PFSK-1 (cell line): ENCODE measurements at regions not wholly inside any gene's neighbourhood (a gene's known extent, or its start where the extent isn't known, plus 50 kb on each side); places are given as distances from the start of the nearest gene placed in this dataset.

Experiments
- FOXP2 ChIP-seq: optimal IDR thresholded peaks from 2 replicates; pipeline ENCODE3; 2011; ENCODE audit warnings: borderline replicate concordance, control low read depth, inconsistent platforms; ENCODE audit not compliant: insufficient read depth; ENCODE audit errors: extremely low read length, extremely low read depth
- POLR2AphosphoS5 ChIP-seq: IDR thresholded peaks from 2 replicates; pipeline ENCODE4 v1.6.1; 2012; ENCODE audit warnings: low read depth, mild to moderate bottlenecking, control low read depth, low read length, moderate library complexity
- SIN3A ChIP-seq: IDR thresholded peaks from 2 replicates; pipeline ENCODE4 v1.6.1; 2012; ENCODE audit warnings: mild to moderate bottlenecking, low read length, moderate library complexity, borderline replicate concordance; ENCODE audit not compliant: insufficient read depth
- TAF1 ChIP-seq: IDR thresholded peaks from 2 replicates; pipeline ENCODE4 v1.6.1; 2012; ENCODE audit warnings: low read length, control low read depth, borderline replicate concordance; ENCODE audit not compliant: insufficient read depth
- TF ChIP-seq, protein P1 (sequence below), 2 experiments: IDR thresholded peaks; 2 replicates each; pipeline versions ENCODE4 v1.6.1 to v1.8.0; 2011 to 2012; ENCODE audit warnings: low read depth in 2 of 2, low read length in 2 of 2, control low read depth in 1 of 2, inconsistent platforms in 1 of 2, mild to moderate bottlenecking in 1 of 2, moderate library complexity in 1 of 2; ENCODE audit not compliant: insufficient read depth in 1 of 2

DNA sequence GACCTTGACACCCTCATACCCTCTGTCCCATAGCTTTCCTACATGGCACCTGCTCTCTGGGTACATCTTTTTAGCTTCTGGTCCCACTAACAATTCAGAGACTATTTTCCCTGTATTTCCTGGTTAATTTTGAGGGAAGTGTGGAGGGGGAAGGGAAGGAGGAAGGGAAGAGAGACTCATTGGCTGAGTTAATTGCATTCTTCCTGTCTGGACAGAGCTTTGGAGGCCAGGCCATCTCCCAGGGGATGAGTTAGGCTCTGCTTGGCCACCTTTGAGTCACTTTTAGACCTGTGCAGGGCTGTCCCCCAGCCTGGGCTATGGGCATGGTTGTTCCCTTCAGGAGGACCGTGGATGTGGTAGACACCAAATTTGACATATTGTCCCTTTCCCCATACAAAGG lies 167.9 kb upstream of the PGRMC2 start:
- TF ChIP-seq POLR2AphosphoS5 (no peak), FOXP2 (no peak), TAF1 (0 out of 2 replicates have a peak, but pooled peaks have one; percentile 7), SIN3A (no peak)
- TF ChIP-seq, protein P1, sequence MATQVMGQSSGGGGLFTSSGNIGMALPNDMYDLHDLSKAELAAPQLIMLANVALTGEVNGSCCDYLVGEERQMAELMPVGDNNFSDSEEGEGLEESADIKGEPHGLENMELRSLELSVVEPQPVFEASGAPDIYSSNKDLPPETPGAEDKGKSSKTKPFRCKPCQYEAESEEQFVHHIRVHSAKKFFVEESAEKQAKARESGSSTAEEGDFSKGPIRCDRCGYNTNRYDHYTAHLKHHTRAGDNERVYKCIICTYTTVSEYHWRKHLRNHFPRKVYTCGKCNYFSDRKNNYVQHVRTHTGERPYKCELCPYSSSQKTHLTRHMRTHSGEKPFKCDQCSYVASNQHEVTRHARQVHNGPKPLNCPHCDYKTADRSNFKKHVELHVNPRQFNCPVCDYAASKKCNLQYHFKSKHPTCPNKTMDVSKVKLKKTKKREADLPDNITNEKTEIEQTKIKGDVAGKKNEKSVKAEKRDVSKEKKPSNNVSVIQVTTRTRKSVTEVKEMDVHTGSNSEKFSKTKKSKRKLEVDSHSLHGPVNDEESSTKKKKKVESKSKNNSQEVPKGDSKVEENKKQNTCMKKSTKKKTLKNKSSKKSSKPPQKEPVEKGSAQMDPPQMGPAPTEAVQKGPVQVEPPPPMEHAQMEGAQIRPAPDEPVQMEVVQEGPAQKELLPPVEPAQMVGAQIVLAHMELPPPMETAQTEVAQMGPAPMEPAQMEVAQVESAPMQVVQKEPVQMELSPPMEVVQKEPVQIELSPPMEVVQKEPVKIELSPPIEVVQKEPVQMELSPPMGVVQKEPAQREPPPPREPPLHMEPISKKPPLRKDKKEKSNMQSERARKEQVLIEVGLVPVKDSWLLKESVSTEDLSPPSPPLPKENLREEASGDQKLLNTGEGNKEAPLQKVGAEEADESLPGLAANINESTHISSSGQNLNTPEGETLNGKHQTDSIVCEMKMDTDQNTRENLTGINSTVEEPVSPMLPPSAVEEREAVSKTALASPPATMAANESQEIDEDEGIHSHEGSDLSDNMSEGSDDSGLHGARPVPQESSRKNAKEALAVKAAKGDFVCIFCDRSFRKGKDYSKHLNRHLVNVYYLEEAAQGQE (IDR thresholded peaks at IDR 0.05; ENCODE audit: insufficient read depth in 1 of 2, low read depth in 2 of 2, low read length in 2 of 2) = peak in 1 of 2 experiments; percentile 69; a peak in 2 of 4 replicates

DNA sequence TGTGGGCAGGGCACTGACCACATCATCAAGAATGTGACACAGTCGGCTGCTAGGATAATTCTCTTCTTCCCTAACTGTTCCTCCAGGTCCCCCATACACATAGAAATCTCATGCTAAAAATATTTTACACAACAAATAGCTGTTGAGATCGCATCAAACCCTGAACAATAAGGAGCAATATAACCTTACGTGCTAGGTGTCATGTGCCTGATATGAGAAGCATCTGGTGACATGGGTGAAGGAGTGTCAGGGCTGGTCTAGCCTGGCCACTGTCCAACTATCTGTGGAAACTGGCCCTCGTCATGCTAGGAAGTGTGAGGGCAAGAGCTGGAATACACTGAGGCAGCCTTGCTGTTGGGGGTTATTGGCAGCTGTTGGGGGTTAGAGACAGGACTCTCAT lies 167.3 kb upstream of the PGRMC2 start:
- TF ChIP-seq SIN3A = no peak
- TF ChIP-seq POLR2AphosphoS5 = no peak
- TF ChIP-seq, protein P1 (IDR thresholded peaks at IDR 0.05; ENCODE audit: insufficient read depth in 1 of 2, low read depth in 2 of 2, low read length in 2 of 2) = no peak
- TF ChIP-seq TAF1 = no peak
- TF ChIP-seq FOXP2 = no peak

DNA sequence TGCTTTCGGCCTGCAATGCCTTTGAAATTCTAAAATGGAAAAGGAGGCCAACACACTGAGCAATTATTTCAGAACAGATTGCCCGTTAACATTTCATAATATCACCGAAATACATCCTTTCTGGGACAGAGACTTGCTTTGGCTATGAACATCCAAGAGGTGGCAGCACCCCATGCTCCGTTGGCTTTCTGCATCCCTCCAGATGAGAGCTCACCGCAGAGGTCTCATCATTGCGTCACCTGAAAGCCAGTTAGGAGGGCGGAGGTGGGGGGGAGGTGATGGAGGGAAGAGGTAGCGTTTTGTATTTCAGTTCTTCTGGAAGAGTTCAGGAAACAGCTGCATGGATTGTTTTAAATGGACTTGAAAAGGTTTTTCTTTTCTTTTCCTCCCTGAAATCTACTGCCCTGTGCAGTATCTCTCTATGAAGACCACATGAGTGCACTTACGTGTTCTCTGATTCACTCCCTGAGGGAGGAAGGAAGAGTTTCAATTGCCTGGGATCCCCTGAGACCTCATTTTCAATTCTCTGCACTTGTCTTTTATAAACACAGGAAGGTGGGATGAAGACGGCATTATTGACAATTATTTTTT lies 166.8 kb upstream of the PGRMC2 start:
- TF ChIP-seq SIN3A (no peak), FOXP2 (peak; percentile 10)

DNA sequence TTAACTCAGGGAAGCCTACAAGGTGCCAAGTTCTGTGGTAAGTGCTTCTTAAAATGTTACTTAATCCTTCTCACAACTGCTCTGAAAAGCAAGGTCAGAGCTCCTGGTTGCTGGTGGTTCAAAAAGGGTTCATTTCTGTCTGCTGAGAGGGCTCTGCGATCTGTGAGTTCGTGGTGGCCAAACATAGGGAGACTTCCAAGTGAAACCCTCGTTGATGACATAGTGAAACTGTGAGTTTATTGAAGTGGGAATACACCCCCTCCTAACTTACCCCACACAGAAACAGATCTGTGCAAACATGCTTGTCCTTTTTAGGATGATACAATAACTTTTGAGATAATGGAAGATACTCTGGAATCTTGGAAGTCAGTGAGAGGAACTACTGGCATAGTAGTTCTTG lies 164.8 kb upstream of the PGRMC2 start:
- no peak for TF ChIP-seq SIN3A
- TF ChIP-seq FOXP2 = no peak
- no peak for TF ChIP-seq POLR2AphosphoS5
- TF ChIP-seq TAF1 = no peak
- TF ChIP-seq, protein P1 (IDR thresholded peaks at IDR 0.05; ENCODE audit: insufficient read depth in 1 of 2, low read depth in 2 of 2, low read length in 2 of 2) = no peak

DNA sequence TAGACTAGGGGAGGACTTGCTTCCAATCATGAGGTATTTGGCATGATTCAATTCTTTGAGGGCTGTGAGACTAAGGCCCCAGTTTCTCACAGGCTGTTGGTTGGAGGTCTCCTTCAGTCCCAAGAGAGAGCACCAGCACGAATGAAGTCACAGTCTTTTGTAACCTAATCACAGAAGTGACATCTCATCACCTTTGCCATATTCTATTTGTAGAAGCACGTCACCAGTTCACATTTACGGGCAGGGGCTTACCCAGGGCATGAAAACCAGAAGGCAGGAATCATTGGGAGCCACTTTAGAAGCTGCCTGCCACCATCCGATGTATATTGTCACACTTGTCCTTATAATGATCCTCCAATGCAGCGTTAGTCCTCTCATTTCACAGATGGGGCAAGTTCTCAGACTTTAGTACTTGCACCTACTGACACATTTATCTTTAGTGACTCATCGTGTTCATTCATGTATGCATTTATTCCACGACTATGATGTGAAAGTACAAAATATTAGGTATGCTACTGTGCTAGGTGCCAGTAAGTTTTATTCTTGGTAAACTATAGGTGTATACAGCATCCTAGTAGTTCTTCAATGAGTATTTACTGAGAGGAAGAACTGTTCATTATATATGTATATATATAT lies 163.8 kb upstream of the PGRMC2 start:
- TF ChIP-seq SIN3A (no peak), FOXP2 (no peak), TAF1 (no peak), POLR2AphosphoS5 (no peak)
- TF ChIP-seq, protein P1 (IDR thresholded peaks at IDR 0.05; ENCODE audit: insufficient read depth in 1 of 2, low read depth in 2 of 2, low read length in 2 of 2) = no peak
